ENCODE measurements at regions not wholly inside any gene's neighbourhood (a gene's known extent, or its start where the extent isn't known, plus 50 kb on each side); places are given as distances from the start of the nearest gene placed in this dataset.
"Not testable (repeated sequence)": the region's sequence is repeated elsewhere in the genome, so short reads cannot be mapped to it uniquely, and the experiment has no call there.

GRCh38 chr5:27906931-27907601 is 868.7 kb upstream of the CDH9 start:
- H3K9me3 Mint-ChIP-seq = peaks cover 20% of the 10 kb centered on the region
- DNase-seq (no peak), ATAC-seq (no peak)
- H3K4me3 Mint-ChIP-seq = no peak overlapping the region
- no peaks in the 10 kb centered on the region for H3K36me3 Mint-ChIP-seq (ENCODE audit: insufficient read depth)
- H3K4me1 Mint-ChIP-seq (ENCODE audit: low read depth) = no peaks in the 10 kb centered on the region
- H3K27me3 Mint-ChIP-seq (ENCODE audit: low read depth) = no peaks in the 10 kb centered on the region

- Mint-ChIP-seq H3K36me3 (ENCODE audit: insufficient read depth) (no peaks in the 10 kb centered on the region), H3K4me3 (no peak overlapping the region), H3K9me3 (peaks cover 22% of the 10 kb centered on the region), H3K4me1 (ENCODE audit: low read depth) (no peaks in the 10 kb centered on the region), H3K27me3 (ENCODE audit: low read depth) (no peaks in the 10 kb centered on the region)
- no peak for DNase-seq
- ATAC-seq = no peak
These were observed 868.1 kb upstream of the CDH9 start for GRCh38 chr5:27906481-27906880.

- DNase-seq = no peak
- no peaks in the 10 kb centered on the region for H3K4me1 Mint-ChIP-seq (ENCODE audit: low read depth)
- H3K36me3 Mint-ChIP-seq (ENCODE audit: insufficient read depth) = no peaks in the 10 kb centered on the region
- no peaks in the 10 kb centered on the region for H3K27me3 Mint-ChIP-seq (ENCODE audit: low read depth)
- ATAC-seq = no peak
- H3K4me3 Mint-ChIP-seq = no peak overlapping the region
- peaks cover 22% of the 10 kb centered on the region for H3K9me3 Mint-ChIP-seq
These were observed 862.4 kb upstream of the CDH9 start for GRCh38 chr5:27900761-27901160.

- Mint-ChIP-seq H3K4me3 (no peak overlapping the region), H3K27me3 (ENCODE audit: low read depth) (no peaks in the 10 kb centered on the region), H3K4me1 (ENCODE audit: low read depth) (no peaks in the 10 kb centered on the region), H3K36me3 (ENCODE audit: insufficient read depth) (no peaks in the 10 kb centered on the region), H3K9me3 (peaks cover 16% of the 10 kb centered on the region)
- DNase-seq = no peak
- ATAC-seq = no peak
These were observed 837.7 kb upstream of the CDH9 start for GRCh38 chr5:27876071-27876470.

GRCh38 chr5:27875148-27875547 is 836.8 kb upstream of the CDH9 start:
- Mint-ChIP-seq H3K9me3 (peaks cover 16% of the 10 kb centered on the region), H3K27me3 (ENCODE audit: low read depth) (no peaks in the 10 kb centered on the region), H3K4me1 (ENCODE audit: low read depth) (no peaks in the 10 kb centered on the region), H3K36me3 (ENCODE audit: insufficient read depth) (no peaks in the 10 kb centered on the region), H3K4me3 (no peak overlapping the region)
- no peak for DNase-seq
- no peak for ATAC-seq

GRCh38 chr5:27868292-27868691 is 829.9 kb upstream of the CDH9 start:
- Mint-ChIP-seq H3K4me3 (no peak overlapping the region), H3K4me1 (ENCODE audit: low read depth) (no peaks in the 10 kb centered on the region), H3K36me3 (ENCODE audit: insufficient read depth) (no peaks in the 10 kb centered on the region), H3K27me3 (ENCODE audit: low read depth) (no peaks in the 10 kb centered on the region), H3K9me3 (peaks cover 18% of the 10 kb centered on the region)
- ATAC-seq (no peak), DNase-seq (no peak)

GRCh38 chr5:27855491-27855890 is 817.1 kb upstream of the CDH9 start:
- H3K4me1 Mint-ChIP-seq (ENCODE audit: low read depth) = no peaks in the 10 kb centered on the region

GRCh38 chr5:27854243-27854852 is 816.0 kb upstream of the CDH9 start:
- H3K36me3 Mint-ChIP-seq (ENCODE audit: insufficient read depth) = no peaks in the 10 kb centered on the region
- H3K4me3 Mint-ChIP-seq = no peak overlapping the region
- DNase-seq = no peak
- H3K27me3 Mint-ChIP-seq (ENCODE audit: low read depth) = no peaks in the 10 kb centered on the region
- peaks cover 7% of the 10 kb centered on the region for H3K9me3 Mint-ChIP-seq
- ATAC-seq = no peak
- H3K4me1 Mint-ChIP-seq (ENCODE audit: low read depth) = no peaks in the 10 kb centered on the region

More at GRCh38 chr5:27855491-27855890, 817.1 kb upstream of the CDH9 start:
- Mint-ChIP-seq H3K9me3 (peaks cover 10% of the 10 kb centered on the region), H3K4me3 (no peak overlapping the region), H3K27me3 (ENCODE audit: low read depth) (no peaks in the 10 kb centered on the region), H3K36me3 (ENCODE audit: insufficient read depth) (no peaks in the 10 kb centered on the region)
- ATAC-seq (no peak), DNase-seq (no peak)

- no peak for DNase-seq
- H3K27me3 Mint-ChIP-seq (ENCODE audit: low read depth) = no peaks in the 10 kb centered on the region
- peaks cover 15% of the 10 kb centered on the region for H3K9me3 Mint-ChIP-seq
- H3K36me3 Mint-ChIP-seq (ENCODE audit: insufficient read depth) = no peaks in the 10 kb centered on the region
- no peaks in the 10 kb centered on the region for H3K4me1 Mint-ChIP-seq (ENCODE audit: low read depth)
- no peak overlapping the region for H3K4me3 Mint-ChIP-seq
- ATAC-seq = no peak
These were observed 806.9 kb upstream of the CDH9 start for GRCh38 chr5:27845248-27845647.

- H3K36me3 Mint-ChIP-seq (ENCODE audit: insufficient read depth); H3K4me1 Mint-ChIP-seq (ENCODE audit: low read depth); DNase-seq; H3K4me3 Mint-ChIP-seq; ATAC-seq; H3K27me3 Mint-ChIP-seq (ENCODE audit: low read depth): not testable (repeated sequence)
- H3K9me3 Mint-ChIP-seq = peaks cover 26% of the 10 kb centered on the region
These were observed 798.3 kb upstream of the CDH9 start for GRCh38 chr5:27836704-27837103.

- DNase-seq (no peak), ATAC-seq (no peak)
- Mint-ChIP-seq H3K9me3 (peaks cover 26% of the 10 kb centered on the region), H3K27me3 (ENCODE audit: low read depth) (no peaks in the 10 kb centered on the region), H3K4me3 (no peak overlapping the region), H3K4me1 (ENCODE audit: low read depth) (no peaks in the 10 kb centered on the region), H3K36me3 (ENCODE audit: insufficient read depth) (no peaks in the 10 kb centered on the region)
These were observed 794.5 kb upstream of the CDH9 start for GRCh38 chr5:27832886-27833285.

- DNase-seq = no peak
- H3K36me3 Mint-ChIP-seq (ENCODE audit: insufficient read depth) = no peaks in the 10 kb centered on the region
- H3K4me1 Mint-ChIP-seq (ENCODE audit: low read depth) = no peaks in the 10 kb centered on the region
- H3K27me3 Mint-ChIP-seq (ENCODE audit: low read depth) = no peaks in the 10 kb centered on the region
- no peak overlapping the region for H3K4me3 Mint-ChIP-seq
- H3K9me3 Mint-ChIP-seq = peaks cover 14% of the 10 kb centered on the region
- ATAC-seq = no peak
These were observed 792.2 kb upstream of the CDH9 start for GRCh38 chr5:27830546-27830945.

GRCh38 chr5:27821681-27822080 is 783.3 kb upstream of the CDH9 start:
- ATAC-seq = no peak
- Mint-ChIP-seq H3K9me3 (peaks cover 10% of the 10 kb centered on the region), H3K36me3 (ENCODE audit: insufficient read depth) (no peaks in the 10 kb centered on the region), H3K4me1 (ENCODE audit: low read depth) (no peaks in the 10 kb centered on the region), H3K4me3 (no peak overlapping the region), H3K27me3 (ENCODE audit: low read depth) (no peaks in the 10 kb centered on the region)
- DNase-seq = no peak

- no peaks in the 10 kb centered on the region for H3K36me3 Mint-ChIP-seq (ENCODE audit: insufficient read depth)
- H3K4me3 Mint-ChIP-seq = no peak overlapping the region
- peaks cover 18% of the 10 kb centered on the region for H3K9me3 Mint-ChIP-seq
- no peak for ATAC-seq
- no peak for DNase-seq
- H3K4me1 Mint-ChIP-seq (ENCODE audit: low read depth) = no peaks in the 10 kb centered on the region
- H3K27me3 Mint-ChIP-seq (ENCODE audit: low read depth) = no peaks in the 10 kb centered on the region
These were observed 780.5 kb upstream of the CDH9 start for GRCh38 chr5:27818888-27819287.

- H3K27me3 Mint-ChIP-seq (ENCODE audit: low read depth) = no peaks in the 10 kb centered on the region
- H3K9me3 Mint-ChIP-seq = peaks cover 28% of the 10 kb centered on the region
- H3K4me1 Mint-ChIP-seq (ENCODE audit: low read depth) = no peaks in the 10 kb centered on the region
- H3K4me3 Mint-ChIP-seq = no peak overlapping the region
- ATAC-seq (no peak), DNase-seq (no peak)
- H3K36me3 Mint-ChIP-seq (ENCODE audit: insufficient read depth) = no peaks in the 10 kb centered on the region
These were observed 776.6 kb upstream of the CDH9 start for GRCh38 chr5:27814983-27815382.

Measured in activated T-cell treated with anti-CD3 and anti-CD28 coated beads, Interleukin-2, amount 50 U/mL, for 4 hours (primary cell).